ENCODE measurements at regions not wholly inside any gene's neighbourhood (a gene's known extent, or its start where the extent isn't known, plus 50 kb on each side); places are given as distances from the start of the nearest gene placed in this dataset.

DNA sequence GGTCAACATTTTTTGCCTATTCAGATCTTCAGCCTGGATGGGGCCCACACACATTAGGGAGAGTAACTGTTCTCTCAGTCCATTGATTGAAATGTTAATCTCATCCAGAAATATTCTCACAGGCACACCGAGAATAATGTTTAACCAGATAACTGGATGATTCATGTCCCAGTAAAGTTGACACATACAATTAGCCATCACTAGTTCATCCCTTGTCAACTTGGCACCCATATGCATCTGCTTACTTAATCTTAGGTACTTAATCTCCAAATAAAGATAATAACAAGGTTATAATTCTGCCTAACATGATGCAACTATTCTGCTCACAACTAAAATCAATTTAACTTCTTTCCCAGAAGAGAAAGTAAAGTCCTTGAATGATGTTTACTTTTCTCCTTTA, 502.6 kb downstream of the ADRA2A start:
- H3K4me1 Mint-ChIP-seq, result peaks cover 7% of the 10 kb centered on the region
- no peak overlapping the region for H3K4me3 Mint-ChIP-seq
- ChIA-PET CTCF (no interaction called here), POLR2A (no interaction called here)
- peaks cover 32% of the 10 kb centered on the region for H3K9me3 Mint-ChIP-seq
- no peak overlapping the region for H3K27ac Mint-ChIP-seq
- no peaks in the 10 kb centered on the region for H3K27me3 Mint-ChIP-seq (ENCODE audit: low read depth)
- TF ChIP-seq TEAD1 (CRISPR knock-in tag; IDR thresholded peaks at IDR 0.05) (no peak), ZNF317 (CRISPR knock-in tag; IDR thresholded peaks at IDR 0.05; ENCODE audit: borderline replicate concordance, low read depth) (no peak), NFE2L1 (CRISPR knock-in tag; IDR thresholded peaks at IDR 0.05) (no peak), EMX1 (CRISPR knock-in tag; IDR thresholded peaks at IDR 0.05) (no peak), MYBL2 (CRISPR knock-in tag; IDR thresholded peaks at IDR 0.05) (no peak), TCF7 (CRISPR knock-in tag; IDR thresholded peaks at IDR 0.05; ENCODE audit: low read depth) (no peak), NFATC4 (CRISPR knock-in tag; IDR thresholded peaks at IDR 0.05) (no peak), RORB (CRISPR knock-in tag; IDR thresholded peaks at IDR 0.05) (no peak), PRRX2 (CRISPR knock-in tag; IDR thresholded peaks at IDR 0.05) (no peak), FOXJ3 (CRISPR knock-in tag; IDR thresholded peaks at IDR 0.05; ENCODE audit: borderline replicate concordance) (no peak), ELF4 (CRISPR knock-in tag; IDR thresholded peaks at IDR 0.05; ENCODE audit: low read depth) (no peak), CREM (CRISPR knock-in tag; IDR thresholded peaks at IDR 0.05) (no peak), IRF2 (CRISPR knock-in tag; IDR thresholded peaks at IDR 0.05; ENCODE audit: borderline replicate concordance, low read depth) (no peak)
- TF ChIP-seq, protein P1, sequence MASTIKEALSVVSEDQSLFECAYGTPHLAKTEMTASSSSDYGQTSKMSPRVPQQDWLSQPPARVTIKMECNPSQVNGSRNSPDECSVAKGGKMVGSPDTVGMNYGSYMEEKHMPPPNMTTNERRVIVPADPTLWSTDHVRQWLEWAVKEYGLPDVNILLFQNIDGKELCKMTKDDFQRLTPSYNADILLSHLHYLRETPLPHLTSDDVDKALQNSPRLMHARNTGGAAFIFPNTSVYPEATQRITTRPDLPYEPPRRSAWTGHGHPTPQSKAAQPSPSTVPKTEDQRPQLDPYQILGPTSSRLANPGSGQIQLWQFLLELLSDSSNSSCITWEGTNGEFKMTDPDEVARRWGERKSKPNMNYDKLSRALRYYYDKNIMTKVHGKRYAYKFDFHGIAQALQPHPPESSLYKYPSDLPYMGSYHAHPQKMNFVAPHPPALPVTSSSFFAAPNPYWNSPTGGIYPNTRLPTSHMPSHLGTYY (CRISPR knock-in tag; IDR thresholded peaks at IDR 0.05), result no peak
- TF ChIP-seq, protein P2, sequence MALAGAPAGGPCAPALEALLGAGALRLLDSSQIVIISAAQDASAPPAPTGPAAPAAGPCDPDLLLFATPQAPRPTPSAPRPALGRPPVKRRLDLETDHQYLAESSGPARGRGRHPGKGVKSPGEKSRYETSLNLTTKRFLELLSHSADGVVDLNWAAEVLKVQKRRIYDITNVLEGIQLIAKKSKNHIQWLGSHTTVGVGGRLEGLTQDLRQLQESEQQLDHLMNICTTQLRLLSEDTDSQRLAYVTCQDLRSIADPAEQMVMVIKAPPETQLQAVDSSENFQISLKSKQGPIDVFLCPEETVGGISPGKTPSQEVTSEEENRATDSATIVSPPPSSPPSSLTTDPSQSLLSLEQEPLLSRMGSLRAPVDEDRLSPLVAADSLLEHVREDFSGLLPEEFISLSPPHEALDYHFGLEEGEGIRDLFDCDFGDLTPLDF (CRISPR knock-in tag; IDR thresholded peaks at IDR 0.05), result no peak
- TF ChIP-seq, protein P3, sequence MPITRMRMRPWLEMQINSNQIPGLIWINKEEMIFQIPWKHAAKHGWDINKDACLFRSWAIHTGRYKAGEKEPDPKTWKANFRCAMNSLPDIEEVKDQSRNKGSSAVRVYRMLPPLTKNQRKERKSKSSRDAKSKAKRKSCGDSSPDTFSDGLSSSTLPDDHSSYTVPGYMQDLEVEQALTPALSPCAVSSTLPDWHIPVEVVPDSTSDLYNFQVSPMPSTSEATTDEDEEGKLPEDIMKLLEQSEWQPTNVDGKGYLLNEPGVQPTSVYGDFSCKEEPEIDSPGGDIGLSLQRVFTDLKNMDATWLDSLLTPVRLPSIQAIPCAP (CRISPR knock-in tag; IDR thresholded peaks at IDR 0.05), result no peak
- TF ChIP-seq, protein P4, sequence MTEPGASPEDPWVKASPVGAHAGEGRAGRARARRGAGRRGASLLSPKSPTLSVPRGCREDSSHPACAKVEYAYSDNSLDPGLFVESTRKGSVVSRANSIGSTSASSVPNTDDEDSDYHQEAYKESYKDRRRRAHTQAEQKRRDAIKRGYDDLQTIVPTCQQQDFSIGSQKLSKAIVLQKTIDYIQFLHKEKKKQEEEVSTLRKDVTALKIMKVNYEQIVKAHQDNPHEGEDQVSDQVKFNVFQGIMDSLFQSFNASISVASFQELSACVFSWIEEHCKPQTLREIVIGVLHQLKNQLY (CRISPR knock-in tag; IDR thresholded peaks at IDR 0.05), result no peak
- TF ChIP-seq, protein P5, sequence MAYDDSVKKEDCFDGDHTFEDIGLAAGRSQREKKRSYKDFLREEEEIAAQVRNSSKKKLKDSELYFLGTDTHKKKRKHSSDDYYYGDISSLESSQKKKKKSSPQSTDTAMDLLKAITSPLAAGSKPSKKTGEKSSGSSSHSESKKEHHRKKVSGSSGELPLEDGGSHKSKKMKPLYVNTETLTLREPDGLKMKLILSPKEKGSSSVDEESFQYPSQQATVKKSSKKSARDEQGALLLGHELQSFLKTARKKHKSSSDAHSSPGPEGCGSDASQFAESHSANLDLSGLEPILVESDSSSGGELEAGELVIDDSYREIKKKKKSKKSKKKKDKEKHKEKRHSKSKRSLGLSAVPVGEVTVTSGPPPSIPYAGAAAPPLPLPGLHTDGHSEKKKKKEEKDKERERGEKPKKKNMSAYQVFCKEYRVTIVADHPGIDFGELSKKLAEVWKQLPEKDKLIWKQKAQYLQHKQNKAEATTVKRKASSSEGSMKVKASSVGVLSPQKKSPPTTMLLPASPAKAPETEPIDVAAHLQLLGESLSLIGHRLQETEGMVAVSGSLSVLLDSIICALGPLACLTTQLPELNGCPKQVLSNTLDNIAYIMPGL (CRISPR knock-in tag; IDR thresholded peaks at IDR 0.05), result no peak
- TF ChIP-seq, protein P6, sequence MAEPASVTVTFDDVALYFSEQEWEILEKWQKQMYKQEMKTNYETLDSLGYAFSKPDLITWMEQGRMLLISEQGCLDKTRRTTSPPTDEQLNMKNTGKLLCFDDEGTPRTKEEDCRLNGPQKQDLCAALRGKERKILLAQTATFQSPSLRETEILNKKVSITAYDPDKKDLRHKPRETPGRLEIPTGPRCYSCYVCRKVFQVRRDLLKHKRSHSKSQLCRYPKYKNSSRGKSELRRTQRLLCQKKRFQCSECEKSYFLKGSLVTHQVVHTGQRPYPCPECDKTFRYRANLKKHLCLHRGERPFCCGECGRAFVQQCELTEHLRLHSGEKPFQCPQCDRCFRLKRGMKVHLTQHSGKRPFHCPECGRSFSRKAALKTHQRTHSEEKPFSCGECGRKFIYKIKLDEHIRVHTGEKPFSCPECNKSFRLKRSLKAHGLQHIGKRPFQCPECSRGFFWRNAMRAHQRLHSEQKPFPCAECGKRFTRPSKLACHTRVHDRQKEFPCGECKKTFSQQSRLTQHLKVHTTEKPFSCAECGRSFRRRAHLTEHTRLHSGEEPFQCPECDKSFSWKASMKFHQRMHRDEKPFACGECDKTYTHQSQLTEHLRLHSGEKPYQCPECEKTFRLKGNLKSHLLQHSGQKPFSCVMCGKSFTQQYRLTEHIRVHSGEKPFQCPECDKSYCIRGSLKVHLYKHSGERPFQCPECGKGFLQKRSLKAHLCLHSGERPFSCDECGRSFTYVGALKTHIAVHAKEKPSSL (CRISPR knock-in tag; conservative IDR thresholded peaks at IDR 0.05), result no peak
- peaks cover 3% of the 10 kb centered on the region; the same call in 1 of the 2 replicates for H3K36me3 Mint-ChIP-seq
- ATAC-seq (no peak), DNase-seq (ENCODE audit: low spot score) (no peak)

DNA sequence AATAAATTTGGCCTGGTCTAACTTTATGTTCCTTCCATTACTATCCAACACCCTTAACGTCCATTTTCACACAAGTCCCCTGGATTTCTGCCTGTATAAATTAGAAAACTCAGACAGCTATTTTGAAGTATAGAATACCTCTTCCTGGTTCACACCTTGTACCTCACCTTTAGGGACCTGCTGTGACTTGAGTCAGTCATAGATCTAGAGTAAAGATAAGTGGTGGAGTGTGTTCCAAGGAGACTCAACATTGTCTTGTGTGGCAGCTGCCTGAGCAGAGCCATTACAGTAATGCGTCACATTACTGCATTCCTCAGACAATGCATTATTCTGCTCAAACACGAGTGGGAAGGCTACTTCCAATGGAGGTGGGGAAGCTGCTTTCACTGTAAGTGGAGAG, 513.9 kb downstream of the ADRA2A start:
- no peaks in the 10 kb centered on the region for H3K36me3 Mint-ChIP-seq
- no peak for TF ChIP-seq NR1H2 (CRISPR knock-in tag; IDR thresholded peaks at IDR 0.05)
- TF ChIP-seq ZNF263 (CRISPR knock-in tag; IDR thresholded peaks at IDR 0.05; ENCODE audit: low read depth), result no peak
- no peak for TF ChIP-seq JAZF1 (CRISPR knock-in tag; IDR thresholded peaks at IDR 0.05)
- TF ChIP-seq SMAD3 (CRISPR knock-in tag; IDR thresholded peaks at IDR 0.05; ENCODE audit: borderline replicate concordance), result no peak
- TF ChIP-seq, protein P7, sequence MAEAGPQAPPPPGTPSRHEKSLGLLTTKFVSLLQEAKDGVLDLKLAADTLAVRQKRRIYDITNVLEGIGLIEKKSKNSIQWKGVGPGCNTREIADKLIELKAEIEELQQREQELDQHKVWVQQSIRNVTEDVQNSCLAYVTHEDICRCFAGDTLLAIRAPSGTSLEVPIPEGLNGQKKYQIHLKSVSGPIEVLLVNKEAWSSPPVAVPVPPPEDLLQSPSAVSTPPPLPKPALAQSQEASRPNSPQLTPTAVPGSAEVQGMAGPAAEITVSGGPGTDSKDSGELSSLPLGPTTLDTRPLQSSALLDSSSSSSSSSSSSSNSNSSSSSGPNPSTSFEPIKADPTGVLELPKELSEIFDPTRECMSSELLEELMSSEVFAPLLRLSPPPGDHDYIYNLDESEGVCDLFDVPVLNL (CRISPR knock-in tag; IDR thresholded peaks at IDR 0.05; ENCODE audit: borderline replicate concordance, low read depth), result no peak
- TF ChIP-seq TCF7 (CRISPR knock-in tag; IDR thresholded peaks at IDR 0.05; ENCODE audit: low read depth), result no peak
- no peak for TF ChIP-seq ZNF671 (CRISPR knock-in tag; IDR thresholded peaks at IDR 0.05)
- no peak for TF ChIP-seq TEAD4 (CRISPR knock-in tag; IDR thresholded peaks at IDR 0.05)
- TF ChIP-seq, protein P6 (CRISPR knock-in tag; conservative IDR thresholded peaks at IDR 0.05), result no peak

More for the DNA sequence above, 513.9 kb downstream of the ADRA2A start:
- DNase-seq (ENCODE audit: low spot score) (no peak), ATAC-seq (no peak)
- no peak overlapping the region for H3K27ac Mint-ChIP-seq
- H3K27me3 Mint-ChIP-seq (ENCODE audit: low read depth), result no peaks in the 10 kb centered on the region
- peaks cover 8% of the 10 kb centered on the region for H3K9me3 Mint-ChIP-seq
- ChIA-PET CTCF (no interaction called here), POLR2A (no interaction called here)
- no peak overlapping the region for H3K4me3 Mint-ChIP-seq
- H3K4me1 Mint-ChIP-seq, result no peaks in the 10 kb centered on the region

Measured in WTC11 (cell line).